Stimulated activated CD8-positive, alpha-beta memory T cell treated with anti-CD3 and anti-CD28 coated beads, Interleukin-15, amount 100 ng/mL, for 24 hours (primary cell): ENCODE measurements at regions not wholly inside any gene's neighbourhood (a gene's known extent, or its start where the extent isn't known, plus 50 kb on each side); places are given as distances from the start of the nearest gene placed in this dataset.
"Not testable (repeated sequence)": the region's sequence is repeated elsewhere in the genome, so short reads cannot be mapped to it uniquely, and the experiment has no call there.

Experiments used
- DNase-seq: peaks from one replicate; pipeline ENCODE4 v3.0.0-alpha.2; 2020; ENCODE audit warnings: low read depth

- DNase-seq, result no peak
Observed at GRCh38 chr12:126447346-126447745, 1382.1 kb downstream of the AACS start.

- no peak for DNase-seq
Observed at GRCh38 chr12:126451809-126452208, 1386.6 kb downstream of the AACS start.

- DNase-seq, result not testable (repeated sequence)
Observed at GRCh38 chr12:126452686-126453085, 1387.5 kb downstream of the AACS start.

- no peak for DNase-seq
Observed at GRCh38 chr12:126454581-126454980, 1389.3 kb downstream of the AACS start.

GRCh38 chr12:126457776-126458175 lies 1392.5 kb downstream of the AACS start:
- DNase-seq, result no peak

GRCh38 chr12:126464153-126464552 lies 1398.9 kb downstream of the AACS start:
- no peak for DNase-seq

- DNase-seq, result no peak
Observed at GRCh38 chr12:126469211-126469610, 1404.0 kb downstream of the AACS start.

GRCh38 chr12:126474703-126475102 lies 1409.5 kb downstream of the AACS start:
- no peak for DNase-seq

GRCh38 chr12:126480451-126480850 lies 1415.2 kb downstream of the AACS start:
- DNase-seq, result no peak

GRCh38 chr12:126481688-126482087 lies 1416.5 kb downstream of the AACS start:
- no peak for DNase-seq

GRCh38 chr12:126482238-126482889 lies 1417.1 kb downstream of the AACS start:
- DNase-seq, result no peak

GRCh38 chr12:126483145-126484068 lies 1418.2 kb downstream of the AACS start:
- DNase-seq, result no peak

- DNase-seq, result no peak
Observed at GRCh38 chr12:126487431-126487980, 1422.3 kb downstream of the AACS start.

GRCh38 chr12:126488806-126489205 lies 1423.6 kb downstream of the AACS start:
- DNase-seq, result no peak

GRCh38 chr12:126492181-126492580 lies 1426.9 kb downstream of the AACS start:
- DNase-seq, result no peak

GRCh38 chr12:126493366-126494108 lies 1428.3 kb downstream of the AACS start:
- DNase-seq, result no peak

GRCh38 chr12:126496201-126496600 lies 1431.0 kb downstream of the AACS start:
- no peak for DNase-seq

GRCh38 chr12:126506426-126507182 lies 1441.4 kb downstream of the AACS start:
- no peak for DNase-seq

- no peak for DNase-seq
Observed at GRCh38 chr12:126507231-126507630, 1442.0 kb downstream of the AACS start.

GRCh38 chr12:126509572-126509971 lies 1444.3 kb downstream of the AACS start:
- DNase-seq, result no peak

- DNase-seq, result no peak
Observed at GRCh38 chr12:126510630-126511029, 1445.4 kb downstream of the AACS start.
